Islet precursor cell (in vitro differentiated cells): ENCODE measurements at regions not wholly inside any gene's neighbourhood (a gene's known extent, or its start where the extent isn't known, plus 50 kb on each side); places are given as distances from the start of the nearest gene placed in this dataset.

Source experiments
- DNase-seq: peaks from one replicate; pipeline ENCODE4 v3.0.0-alpha.2; 2018

DNA sequence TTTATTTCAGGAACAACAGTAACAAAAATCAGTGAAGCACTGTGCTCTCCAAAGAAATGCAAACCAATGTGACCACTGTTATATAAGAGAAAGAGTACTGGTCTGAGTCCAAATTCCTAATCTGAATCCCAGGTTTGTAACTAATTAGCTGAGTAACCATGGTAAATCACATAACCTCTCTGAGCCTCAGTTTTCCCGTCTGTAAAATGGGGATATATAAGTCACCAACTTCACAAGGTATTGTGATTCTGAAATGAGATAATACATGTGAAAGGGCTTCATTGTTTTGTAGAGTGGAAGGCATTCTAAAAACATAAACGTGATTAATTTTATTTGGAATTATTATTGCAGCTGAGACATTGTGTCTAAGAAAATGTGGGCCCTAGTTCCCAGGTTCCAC lies 91.3 kb upstream of the YPEL5 start:
- no peak for DNase-seq

DNA sequence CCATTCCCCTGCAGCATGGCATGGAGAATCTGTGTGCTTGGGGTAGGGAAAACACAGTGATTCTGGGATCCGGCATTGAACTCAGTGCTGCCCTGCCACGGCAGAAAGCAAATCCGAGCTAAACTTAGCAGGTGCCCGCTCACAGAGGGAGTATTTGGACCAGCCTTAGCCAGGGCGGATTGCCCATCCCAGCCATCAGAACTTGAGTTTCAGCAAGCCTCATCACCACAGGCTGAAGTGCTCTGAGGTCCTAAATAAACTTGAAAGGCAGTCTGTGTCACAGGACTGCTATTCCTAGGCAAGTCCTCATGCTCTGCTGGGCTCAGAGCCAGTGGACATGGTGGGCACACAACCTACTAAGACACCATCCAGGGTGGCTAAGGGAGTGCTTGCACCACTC lies 86.2 kb upstream of the YPEL5 start:
- no peak for DNase-seq

DNA sequence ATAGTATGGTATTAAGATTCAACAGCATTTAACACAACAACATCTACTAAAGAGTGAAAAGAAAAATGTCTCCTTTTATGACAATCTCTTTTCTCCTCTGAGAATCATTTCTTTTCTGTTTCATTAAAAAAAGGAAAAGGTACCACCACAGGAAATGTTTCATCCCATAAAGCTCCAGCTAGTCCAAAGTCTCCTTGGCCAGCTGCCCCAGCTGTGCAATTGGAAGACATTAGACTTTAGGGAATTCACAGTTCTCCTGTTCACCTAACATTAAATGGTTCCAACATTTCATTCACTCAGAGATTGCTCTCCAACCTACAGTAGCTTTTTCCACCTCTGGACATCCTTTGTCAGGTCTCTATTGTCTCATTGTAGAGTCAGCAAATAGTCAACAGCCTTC lies 78.7 kb upstream of the YPEL5 start:
- DNase-seq: no peak

DNA sequence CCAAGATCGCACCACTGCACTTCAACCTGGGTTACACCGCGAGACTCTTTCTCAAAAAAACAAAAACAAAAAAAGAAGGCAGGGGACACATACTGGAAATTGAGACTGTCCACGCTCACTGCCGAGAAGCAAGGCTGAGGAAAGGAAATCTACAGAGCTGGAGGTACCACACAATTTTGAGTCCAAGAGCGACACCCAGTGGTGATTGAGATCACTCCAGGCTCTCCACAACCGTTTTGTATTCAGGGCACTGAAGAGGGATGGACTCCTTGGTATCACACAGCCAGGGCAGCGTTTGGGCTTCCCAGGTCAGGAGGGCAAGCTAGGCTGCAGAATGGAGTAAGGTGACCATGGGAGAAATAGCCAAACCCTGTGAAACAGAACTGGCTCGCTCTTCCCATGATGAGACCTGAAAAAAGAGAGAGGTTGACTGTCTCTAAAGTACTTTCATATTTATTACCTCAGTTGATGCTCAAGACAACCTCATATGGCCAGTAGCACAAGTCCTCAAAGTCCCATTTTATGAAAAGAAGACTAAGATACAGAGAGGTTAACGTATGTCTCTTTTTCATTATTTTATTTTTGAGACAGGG lies 74.5 kb upstream of the YPEL5 start:
- DNase-seq: peak; percentile 88

DNA sequence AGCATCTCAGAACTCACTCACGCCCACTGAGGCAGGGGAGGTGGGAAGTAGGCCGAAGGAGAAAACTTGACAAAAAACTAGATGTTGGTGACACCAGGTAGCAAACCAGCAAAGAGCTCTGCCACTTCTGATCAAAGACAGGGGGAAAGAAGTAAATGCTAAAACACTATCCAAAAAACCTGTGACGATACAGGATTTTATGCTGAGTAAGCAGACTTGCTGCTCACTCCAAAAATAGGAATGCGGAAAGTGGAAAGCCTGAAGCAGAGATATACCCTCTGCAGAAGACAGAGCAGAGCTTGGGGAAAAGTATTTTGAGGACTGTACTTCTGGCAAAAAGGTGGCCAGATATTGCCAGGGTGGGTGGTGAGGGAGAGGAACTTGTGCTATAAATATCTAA lies 73.3 kb upstream of the YPEL5 start:
- DNase-seq: no peak

DNA sequence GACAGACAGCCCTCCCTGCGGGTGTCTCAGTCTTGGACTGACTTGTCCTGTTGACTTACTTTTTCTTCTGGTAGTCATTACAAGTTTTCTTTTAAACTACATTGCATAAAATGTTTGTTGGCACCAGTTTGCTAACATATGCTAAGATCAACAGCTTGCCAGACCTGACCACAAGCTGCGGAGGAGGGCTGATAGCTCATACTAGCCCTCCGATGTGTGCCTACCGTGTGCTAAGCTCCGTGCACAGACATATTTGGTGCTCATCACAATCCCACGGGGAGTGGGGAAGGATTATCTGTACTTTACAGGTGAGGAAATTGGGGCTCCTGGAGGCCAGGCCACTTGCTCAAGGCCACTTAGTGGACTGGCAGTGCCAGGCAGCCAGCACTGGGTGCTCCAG lies 72.8 kb upstream of the YPEL5 start:
- DNase-seq: no peak

DNA sequence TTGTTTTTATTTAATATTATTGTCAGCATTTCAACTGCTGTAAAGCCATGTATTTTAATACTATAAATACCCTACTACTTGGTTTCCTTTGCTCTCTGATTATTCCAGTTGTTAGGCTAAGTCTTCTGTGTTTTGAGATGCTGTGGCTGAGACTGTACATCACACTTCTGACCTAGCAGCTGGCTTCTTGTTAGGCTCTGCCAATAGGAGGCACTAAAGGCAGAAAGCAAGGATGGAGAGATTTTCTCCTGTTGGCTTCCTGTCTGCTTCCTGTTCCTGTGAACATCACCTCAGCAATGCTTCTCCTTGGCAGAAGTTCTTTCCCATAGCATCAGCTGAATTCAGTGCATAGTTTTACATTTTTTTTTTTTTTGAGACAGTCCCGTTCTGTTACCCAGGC lies 68.3 kb upstream of the YPEL5 start:
- no peak for DNase-seq

DNA sequence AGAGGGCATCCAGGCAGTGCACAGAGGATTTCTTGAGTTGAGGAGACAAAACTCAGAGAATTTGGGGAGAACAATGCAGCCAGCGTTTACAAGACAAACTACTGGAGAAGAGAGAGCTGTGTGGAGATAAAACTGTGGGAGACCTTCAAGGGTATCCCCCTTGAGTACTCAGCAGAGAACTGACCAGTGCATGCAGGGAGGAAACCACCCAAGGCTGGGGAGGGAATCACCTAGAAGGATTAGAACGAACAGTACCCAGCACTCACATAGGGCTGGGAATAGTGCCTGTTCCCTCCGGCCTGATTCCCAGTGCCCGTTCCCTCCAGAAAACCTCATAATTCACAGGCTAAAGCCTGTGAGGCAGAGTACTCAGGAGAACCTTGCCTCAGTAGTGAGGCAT lies 61.9 kb upstream of the YPEL5 start:
- no peak for DNase-seq

DNA sequence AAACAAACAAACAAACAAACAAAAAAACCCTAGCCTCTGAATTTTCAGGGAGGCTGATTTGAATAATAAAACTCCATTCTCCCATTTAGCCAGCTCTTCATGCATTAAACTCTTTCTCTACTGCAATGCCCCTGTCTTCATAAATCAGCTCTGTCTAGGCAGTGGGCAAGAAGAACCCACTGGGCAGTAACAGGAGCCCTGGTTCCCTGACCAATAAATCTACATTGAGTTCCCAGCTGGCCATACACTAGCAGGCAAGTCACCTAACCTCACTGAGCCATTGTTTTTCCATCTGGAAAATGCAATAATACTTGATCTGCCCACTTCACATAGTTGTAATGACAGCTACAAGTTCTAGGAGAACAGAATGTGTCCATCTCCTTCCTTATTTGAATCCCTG lies 57.6 kb upstream of the YPEL5 start:
- DNase-seq: no peak

DNA sequence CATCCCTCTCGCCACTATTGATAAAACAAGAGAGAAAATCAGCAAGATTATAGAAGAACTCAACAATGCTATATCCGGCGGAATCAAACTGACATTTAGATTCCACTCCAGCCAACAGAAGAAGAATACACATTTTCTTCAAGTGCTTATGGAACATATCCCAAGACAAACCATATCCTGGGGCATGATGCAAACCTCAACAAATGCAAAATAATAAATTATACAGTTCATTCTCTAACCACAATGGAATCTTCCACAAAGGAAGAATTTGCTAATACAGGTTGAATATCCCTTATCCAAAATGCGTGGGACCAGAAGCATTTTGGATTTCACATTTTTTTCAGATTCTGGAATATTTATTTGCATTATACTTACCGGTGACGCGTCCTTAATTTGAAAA lies 51.4 kb upstream of the YPEL5 start:
- DNase-seq: no peak

DNA sequence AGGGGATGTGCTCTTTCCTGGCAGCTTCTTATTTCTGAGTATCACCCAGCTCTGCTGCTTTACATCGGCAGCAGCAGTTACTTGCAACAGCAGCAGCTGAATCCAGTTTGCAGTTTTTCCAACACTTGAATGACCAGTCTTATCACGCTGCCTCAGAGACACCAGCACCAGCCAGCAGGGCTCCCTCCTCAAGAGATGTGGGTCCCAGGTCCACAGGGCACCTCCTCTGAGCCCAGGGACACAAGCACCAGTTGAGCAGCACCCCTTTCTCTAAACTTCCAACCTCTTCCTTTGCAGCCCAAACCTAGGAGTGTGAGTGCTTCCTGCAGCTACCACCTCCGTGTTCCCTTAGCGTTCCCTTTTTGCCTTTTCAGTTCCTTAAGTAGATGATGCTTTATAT lies 50.4 kb upstream of the YPEL5 start:
- no peak for DNase-seq
